AG04450 (cell line): ENCODE measurements at regions not wholly inside any gene's neighbourhood (a gene's known extent, or its start where the extent isn't known, plus 50 kb on each side); places are given as distances from the start of the nearest gene placed in this dataset.

Experiments used
- CTCF ChIA-PET: fragments of 300-600, 350-600 bp; formaldehyde crosslinking; extraction: SDS; loops from one replicate; lab custom pipeline; 2022; ENCODE audit warnings: antibody characterized with exemption, inconsistent platforms; lab: Charles Lee
- POLR2A ChIA-PET: fragments of 350-600 bp; formaldehyde crosslinking; extraction: SDS; loops from one replicate; lab custom pipeline; 2021; ENCODE audit warnings: antibody characterized with exemption, inconsistent platforms; lab: Yijun Ruan, JAX
- DNase-seq: peaks from one replicate; pipeline ENCODE4 v3.0.0-alpha.2; 2011; ENCODE audit warnings: low read depth, low spot score
- H3K27ac ChIP-seq: one replicate; pipeline ENCODE4 v1.5.1; 2012; ENCODE audit warnings: low read depth, low read length, control low read depth
- H3K27me3 ChIP-seq: one replicate; pipeline ENCODE4 v1.6.0; 2012; ENCODE audit warnings: low read length; ENCODE audit not compliant: control insufficient read depth, insufficient read depth
- H3K4me3 ChIP-seq: 2 replicates; pipeline ENCODE4 v1.5.1; 2011; ENCODE audit warnings: mild to moderate bottlenecking, low read depth, low read length, control low read depth
- H3K9me3 ChIP-seq: 2 replicates; pipeline ENCODE4 v1.5.1; 2012; ENCODE audit warnings: low read length; ENCODE audit not compliant: control insufficient read depth, insufficient read depth
- TF ChIP-seq, protein P1 (sequence below): IDR thresholded peaks from 2 replicates; pipeline ENCODE4 v1.5.1; 2011; ENCODE audit warnings: low read depth, low read length, control low read depth, inconsistent platforms

DNA sequence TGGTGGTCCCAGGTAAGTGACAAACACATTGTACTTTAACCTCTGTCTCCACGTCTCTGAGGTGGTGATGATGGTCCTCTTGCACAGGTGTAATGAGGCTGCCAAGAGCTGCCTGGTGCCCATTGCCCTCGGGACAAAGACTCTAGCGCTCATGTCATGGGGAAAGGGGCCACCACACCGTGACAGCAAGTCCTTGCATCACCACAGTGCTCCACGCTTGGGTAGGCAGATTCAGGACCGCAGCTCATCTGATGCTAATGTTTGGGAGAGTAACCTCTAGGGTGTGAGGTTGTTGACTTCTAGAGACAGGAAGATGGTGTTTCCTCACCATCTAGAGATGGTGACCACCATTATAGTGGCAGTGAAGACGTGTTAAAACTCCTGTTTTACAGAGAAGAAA lies 395.6 kb downstream of the ADRA2A start:
- DNase-seq: no peak
- no peaks in the 10 kb centered on the region for H3K27me3 ChIP-seq
- no peak overlapping the region for H3K27ac ChIP-seq
- no peak overlapping the region for H3K4me3 ChIP-seq
- TF ChIP-seq, protein P1, sequence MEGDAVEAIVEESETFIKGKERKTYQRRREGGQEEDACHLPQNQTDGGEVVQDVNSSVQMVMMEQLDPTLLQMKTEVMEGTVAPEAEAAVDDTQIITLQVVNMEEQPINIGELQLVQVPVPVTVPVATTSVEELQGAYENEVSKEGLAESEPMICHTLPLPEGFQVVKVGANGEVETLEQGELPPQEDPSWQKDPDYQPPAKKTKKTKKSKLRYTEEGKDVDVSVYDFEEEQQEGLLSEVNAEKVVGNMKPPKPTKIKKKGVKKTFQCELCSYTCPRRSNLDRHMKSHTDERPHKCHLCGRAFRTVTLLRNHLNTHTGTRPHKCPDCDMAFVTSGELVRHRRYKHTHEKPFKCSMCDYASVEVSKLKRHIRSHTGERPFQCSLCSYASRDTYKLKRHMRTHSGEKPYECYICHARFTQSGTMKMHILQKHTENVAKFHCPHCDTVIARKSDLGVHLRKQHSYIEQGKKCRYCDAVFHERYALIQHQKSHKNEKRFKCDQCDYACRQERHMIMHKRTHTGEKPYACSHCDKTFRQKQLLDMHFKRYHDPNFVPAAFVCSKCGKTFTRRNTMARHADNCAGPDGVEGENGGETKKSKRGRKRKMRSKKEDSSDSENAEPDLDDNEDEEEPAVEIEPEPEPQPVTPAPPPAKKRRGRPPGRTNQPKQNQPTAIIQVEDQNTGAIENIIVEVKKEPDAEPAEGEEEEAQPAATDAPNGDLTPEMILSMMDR: no peak
- POLR2A ChIA-PET: no interaction called here
- CTCF ChIA-PET: no interaction called here
- H3K9me3 ChIP-seq: peaks cover 27% of the 10 kb centered on the region

DNA sequence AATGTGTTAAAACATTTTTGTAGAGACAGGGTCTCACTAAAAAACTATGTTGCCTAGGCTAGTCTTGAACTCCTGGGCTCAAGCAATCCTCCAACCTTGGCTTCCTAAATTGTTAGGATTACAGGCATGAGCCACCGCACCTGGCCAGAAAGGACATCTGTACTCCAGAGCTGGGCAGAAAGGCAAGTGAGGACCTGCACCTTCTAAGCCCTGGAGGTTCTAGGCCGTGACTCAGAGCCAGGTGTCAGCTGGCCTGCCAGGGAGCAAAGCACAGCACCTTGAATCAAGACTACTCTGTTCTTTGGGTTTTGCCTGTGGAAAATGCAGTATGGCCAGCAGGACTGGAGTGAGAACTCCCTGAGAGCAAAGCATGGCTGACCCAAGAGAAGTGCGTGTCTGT lies 396.5 kb downstream of the ADRA2A start:
- ChIA-PET POLR2A (no interaction called here), CTCF (interaction anchor here (0.9 kb wide), 1 partner anchor 664 kb away, joined by 3 read pairs; no protein-coding TSS in a partner anchor)
- H3K27me3 ChIP-seq: no peaks in the 10 kb centered on the region
- no peak overlapping the region for H3K4me3 ChIP-seq
- TF ChIP-seq, protein P1: no peak
- peaks cover 28% of the 10 kb centered on the region for H3K9me3 ChIP-seq
- H3K27ac ChIP-seq: no peak overlapping the region
- DNase-seq: no peak

DNA sequence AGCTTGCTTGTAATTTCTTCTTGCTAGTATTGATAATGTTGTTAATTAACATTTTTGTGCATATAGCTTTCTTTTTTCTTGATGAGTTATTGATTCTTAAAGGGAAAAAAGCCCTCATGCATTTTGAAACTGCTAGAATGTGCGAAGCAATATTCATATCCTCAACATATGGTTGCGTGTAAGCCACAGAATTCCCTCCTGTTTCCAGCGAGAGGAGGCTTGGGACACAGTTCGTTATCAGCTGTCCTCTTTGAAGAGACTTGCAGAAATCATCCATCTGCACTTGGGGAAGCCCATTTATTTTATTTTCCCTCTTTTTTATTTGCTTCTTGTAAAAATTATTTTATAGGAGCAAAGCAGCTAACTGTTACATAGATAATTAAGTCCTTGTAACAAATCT lies 398.0 kb downstream of the ADRA2A start:
- TF ChIP-seq, protein P1: no peak
- ChIA-PET POLR2A (no interaction called here), CTCF (no interaction called here)
- H3K9me3 ChIP-seq: peaks cover 37% of the 10 kb centered on the region
- no peak overlapping the region for H3K27ac ChIP-seq
- DNase-seq: no peak
- no peaks in the 10 kb centered on the region for H3K27me3 ChIP-seq
- H3K4me3 ChIP-seq: no peak overlapping the region

DNA sequence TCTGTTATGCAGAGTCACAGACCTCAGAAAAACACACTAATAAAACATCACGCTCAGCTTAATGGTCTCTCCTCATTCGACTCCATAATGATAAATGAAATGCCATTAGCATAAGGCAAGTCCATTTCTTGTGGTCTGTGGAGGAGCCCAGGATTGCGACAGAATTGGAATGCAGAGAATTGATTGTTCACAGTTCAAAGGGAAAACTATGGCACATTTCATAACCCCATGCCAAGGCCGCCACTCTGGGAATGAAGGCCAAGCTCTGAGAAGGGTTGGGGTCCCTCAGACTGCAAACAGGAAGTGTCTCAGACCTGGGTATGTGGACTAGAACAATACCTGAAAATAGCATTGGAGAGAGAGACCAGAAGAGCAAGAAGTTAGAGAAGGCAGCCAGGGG lies 398.9 kb downstream of the ADRA2A start:
- Histone ChIP-seq H3K27me3 (no peaks in the 10 kb centered on the region), H3K4me3 (no peak overlapping the region), H3K9me3 (peaks cover 31% of the 10 kb centered on the region), H3K27ac (no peak overlapping the region)
- DNase-seq: no peak
- CTCF ChIA-PET: no interaction called here
- POLR2A ChIA-PET: no interaction called here
- TF ChIP-seq, protein P1: no peak

DNA sequence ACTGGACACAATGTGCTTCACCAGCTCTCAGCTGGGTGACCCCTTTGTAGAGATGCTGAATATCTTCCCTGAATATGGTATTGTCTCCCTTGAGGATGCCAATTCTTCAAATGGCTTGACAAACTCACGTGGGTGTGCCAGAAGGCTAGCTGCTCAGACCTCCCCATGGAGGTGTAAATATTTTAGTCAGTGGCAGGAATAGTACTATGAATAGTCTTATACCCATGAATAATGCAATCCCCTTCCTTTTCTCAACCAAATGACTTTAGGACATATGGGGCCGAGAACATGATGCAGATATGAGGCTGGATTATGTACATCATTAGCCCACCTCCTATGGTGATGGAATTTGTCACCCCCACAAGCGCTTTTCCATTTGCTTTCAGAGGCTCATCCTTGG lies 401.8 kb downstream of the ADRA2A start:
- POLR2A ChIA-PET: no interaction called here
- Histone ChIP-seq H3K27ac (no peak overlapping the region), H3K9me3 (peaks cover 27% of the 10 kb centered on the region), H3K27me3 (no peaks in the 10 kb centered on the region), H3K4me3 (no peak overlapping the region)
- TF ChIP-seq, protein P1: no peak
- DNase-seq: no peak
- CTCF ChIA-PET: no interaction called here
